ENCODE measurements at regions not wholly inside any gene's neighbourhood (a gene's known extent, or its start where the extent isn't known, plus 50 kb on each side); places are given as distances from the start of the nearest gene placed in this dataset.

DNA sequence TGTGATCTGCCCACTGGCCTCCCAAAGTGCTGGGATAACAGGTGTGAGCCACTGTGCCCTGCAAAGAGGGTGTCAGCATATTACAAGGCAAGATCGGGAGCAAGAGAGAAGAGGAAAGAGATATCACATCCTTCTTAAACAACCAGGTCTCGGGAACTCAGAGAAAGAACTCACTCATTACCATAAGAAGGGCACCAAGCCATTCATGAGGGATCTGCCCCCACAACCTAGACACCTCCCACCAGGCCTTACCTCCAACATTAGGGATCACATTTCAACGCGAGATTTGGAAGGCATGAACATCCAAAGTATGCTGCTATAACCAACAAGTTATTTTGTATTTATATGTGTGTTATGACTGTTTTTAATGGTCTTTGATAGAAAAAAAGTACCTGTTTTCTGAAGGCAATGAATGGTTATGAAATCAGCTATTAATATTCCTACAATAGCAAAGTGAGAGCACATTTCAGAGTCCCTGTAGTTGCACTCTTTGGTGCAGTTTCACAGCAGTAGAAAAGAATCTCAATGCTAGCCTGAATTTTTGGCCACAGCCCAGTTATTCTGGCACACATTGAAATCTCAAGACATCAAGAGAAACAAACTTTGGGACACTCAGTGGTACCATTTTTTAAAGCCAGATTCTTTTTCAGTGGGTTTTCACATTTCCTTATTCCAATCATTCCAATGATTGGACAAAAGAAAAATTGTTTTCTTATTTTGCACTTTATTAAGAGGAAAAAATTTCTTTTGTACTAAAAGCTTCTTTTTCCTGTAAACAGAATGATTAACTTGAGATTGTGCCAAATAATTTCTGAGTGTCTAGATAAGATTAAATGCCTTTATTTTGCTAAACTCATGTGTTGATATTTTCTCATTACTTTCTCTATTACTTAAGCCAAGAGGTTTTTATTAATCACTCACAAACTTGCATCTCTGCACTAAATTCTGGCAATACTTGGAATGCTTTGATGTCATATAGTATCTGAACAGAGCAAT, 582.6 kb upstream of the ATP2B1 start:
- no peak overlapping the region for H3K4me3 Mint-ChIP-seq
- H3K27ac Mint-ChIP-seq, result no peak overlapping the region
- no peaks in the 10 kb centered on the region for H3K4me1 Mint-ChIP-seq (ENCODE audit: low read depth)
- H3K9me3 Mint-ChIP-seq, result peaks cover 9% of the 10 kb centered on the region
- no peaks in the 10 kb centered on the region for H3K36me3 Mint-ChIP-seq (ENCODE audit: low read depth)
- peaks cover 6% of the 10 kb centered on the region for H3K27me3 Mint-ChIP-seq (ENCODE audit: low read depth)

DNA sequence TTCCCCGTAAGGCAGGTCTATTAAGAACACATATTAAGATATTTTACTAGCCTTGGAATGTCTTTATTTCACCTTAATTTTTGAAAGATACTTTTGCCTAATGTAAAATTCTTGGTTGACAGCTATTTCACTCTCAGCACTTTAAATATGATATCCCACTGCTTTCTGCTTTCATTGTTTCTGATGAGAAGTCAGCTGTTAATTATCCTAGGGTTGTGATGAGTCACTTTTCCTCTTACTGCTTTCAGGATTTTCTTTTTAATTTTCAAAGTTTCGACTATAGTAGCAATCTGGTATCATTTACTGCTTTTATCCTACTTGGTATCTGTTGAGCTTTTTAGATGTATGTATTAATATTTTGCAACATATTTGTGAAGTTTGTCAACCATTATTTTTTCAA, 578.9 kb upstream of the ATP2B1 start:
- Mint-ChIP-seq H3K9me3 (peaks cover 9% of the 10 kb centered on the region), H3K36me3 (ENCODE audit: low read depth) (no peaks in the 10 kb centered on the region), H3K27ac (no peak overlapping the region), H3K4me3 (no peak overlapping the region), H3K4me1 (ENCODE audit: low read depth) (no peaks in the 10 kb centered on the region), H3K27me3 (ENCODE audit: low read depth) (peaks cover 6% of the 10 kb centered on the region)

DNA sequence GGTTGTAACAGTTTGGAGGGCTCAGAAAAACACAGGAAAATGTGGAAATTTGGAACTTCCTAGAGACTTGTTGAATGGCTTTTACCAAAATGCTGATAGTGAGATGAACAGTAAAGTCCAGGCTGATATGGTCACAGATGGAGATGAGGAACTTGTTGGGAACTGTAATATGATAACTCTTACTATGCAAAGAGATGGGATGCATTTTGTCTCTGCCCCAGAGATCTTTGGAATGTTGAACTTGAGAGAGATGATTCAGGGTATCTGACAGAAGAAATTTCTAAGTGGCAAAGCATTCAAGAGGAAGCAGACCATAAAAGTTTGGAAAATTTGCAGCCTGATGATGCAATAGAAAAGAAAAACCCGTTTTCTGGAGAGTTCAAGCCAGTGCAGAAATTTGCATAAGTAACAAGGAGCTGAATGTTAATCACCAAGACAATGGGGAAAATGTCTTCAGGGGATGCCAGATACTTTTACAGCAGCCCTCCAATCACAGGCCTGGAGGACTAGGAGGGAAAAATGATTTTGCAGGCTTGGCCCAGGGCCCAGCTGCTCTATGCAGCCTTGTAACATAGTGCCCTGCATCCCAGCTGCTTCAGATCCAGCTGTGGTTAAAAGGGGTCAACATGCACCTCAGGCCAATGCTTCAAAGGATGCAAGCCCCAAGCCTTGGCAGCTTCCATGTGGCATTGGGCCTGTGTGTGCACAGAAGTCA, 572.7 kb upstream of the ATP2B1 start:
- H3K27ac Mint-ChIP-seq, result no peak overlapping the region
- no peaks in the 10 kb centered on the region for H3K36me3 Mint-ChIP-seq (ENCODE audit: low read depth)
- no peaks in the 10 kb centered on the region for H3K27me3 Mint-ChIP-seq (ENCODE audit: low read depth)
- peaks cover 20% of the 10 kb centered on the region for H3K9me3 Mint-ChIP-seq
- no peak overlapping the region for H3K4me3 Mint-ChIP-seq
- H3K4me1 Mint-ChIP-seq (ENCODE audit: low read depth), result no peaks in the 10 kb centered on the region

DNA sequence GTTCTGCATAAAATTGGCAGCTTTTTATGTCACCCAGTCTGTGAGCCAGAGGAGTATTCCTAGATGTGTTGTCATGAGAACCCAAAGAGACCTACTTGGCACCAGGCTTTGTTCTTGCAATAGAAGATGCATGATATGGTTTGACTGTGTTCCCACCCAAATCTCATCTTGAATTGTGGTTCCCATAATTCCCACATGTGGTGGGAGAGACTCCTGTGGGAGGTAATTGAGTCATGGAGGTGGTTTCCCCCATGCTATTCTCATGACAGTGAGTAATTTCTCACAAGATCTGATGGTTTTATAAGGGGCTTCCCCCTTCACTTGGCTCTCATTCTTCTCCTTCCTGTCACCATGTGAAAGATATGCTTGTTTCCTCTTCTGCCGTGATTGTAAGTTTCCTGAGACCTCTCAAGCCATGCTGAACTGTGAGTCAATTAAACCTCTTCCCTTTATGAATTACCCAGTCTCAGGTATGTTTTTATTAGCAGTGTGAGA, 572.0 kb upstream of the ATP2B1 start:
- Mint-ChIP-seq H3K4me3 (no peak overlapping the region), H3K27ac (no peak overlapping the region), H3K27me3 (ENCODE audit: low read depth) (no peaks in the 10 kb centered on the region), H3K36me3 (ENCODE audit: low read depth) (no peaks in the 10 kb centered on the region), H3K9me3 (peaks cover 20% of the 10 kb centered on the region), H3K4me1 (ENCODE audit: low read depth) (no peaks in the 10 kb centered on the region)

DNA sequence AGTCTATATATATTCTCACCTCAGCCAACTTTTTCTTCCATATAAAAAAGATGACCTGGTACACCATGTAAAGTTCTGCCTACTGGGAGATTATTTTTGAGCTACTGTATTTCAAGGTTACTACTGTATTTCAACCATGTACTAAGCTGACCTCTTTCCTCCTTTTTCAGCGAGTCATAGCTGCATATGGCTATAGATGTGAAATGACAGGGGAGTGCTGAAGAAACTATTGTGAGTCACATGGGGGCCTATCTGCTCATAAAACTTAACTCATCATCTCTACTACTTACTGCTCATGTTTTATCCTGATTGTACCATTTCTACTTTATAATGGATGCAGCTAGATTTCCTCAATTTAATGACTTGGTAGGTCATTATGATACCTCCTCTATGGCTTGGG, 571.4 kb upstream of the ATP2B1 start:
- no peaks in the 10 kb centered on the region for H3K27me3 Mint-ChIP-seq (ENCODE audit: low read depth)
- no peak overlapping the region for H3K4me3 Mint-ChIP-seq
- no peaks in the 10 kb centered on the region for H3K36me3 Mint-ChIP-seq (ENCODE audit: low read depth)
- H3K27ac Mint-ChIP-seq, result no peak overlapping the region
- peaks cover 20% of the 10 kb centered on the region for H3K9me3 Mint-ChIP-seq
- H3K4me1 Mint-ChIP-seq (ENCODE audit: low read depth), result no peaks in the 10 kb centered on the region

DNA sequence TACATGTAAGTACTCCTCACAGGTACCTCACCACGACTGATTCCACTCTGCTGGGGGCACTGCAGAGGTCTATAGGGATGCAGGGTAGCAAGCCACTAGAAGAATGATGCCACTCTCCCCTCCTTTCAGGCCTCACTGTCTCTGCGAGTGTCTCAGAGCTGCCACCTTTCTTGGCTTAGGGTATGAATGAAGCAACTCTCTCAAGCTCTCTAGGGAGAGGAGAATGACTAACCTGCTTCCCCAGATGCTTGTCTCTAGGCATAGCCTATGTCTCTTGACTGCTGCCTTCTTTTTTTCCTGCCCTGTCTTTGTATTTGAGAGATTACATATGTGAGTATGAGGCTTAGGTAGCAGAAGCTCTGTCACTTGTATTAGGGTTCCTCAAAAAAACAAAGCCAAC, 566.5 kb upstream of the ATP2B1 start:
- H3K27me3 Mint-ChIP-seq (ENCODE audit: low read depth), result peaks cover 7% of the 10 kb centered on the region
- H3K36me3 Mint-ChIP-seq (ENCODE audit: low read depth), result no peaks in the 10 kb centered on the region
- H3K9me3 Mint-ChIP-seq, result peaks cover 4% of the 10 kb centered on the region
- H3K27ac Mint-ChIP-seq, result no peak overlapping the region
- H3K4me1 Mint-ChIP-seq (ENCODE audit: low read depth), result no peaks in the 10 kb centered on the region
- no peak overlapping the region for H3K4me3 Mint-ChIP-seq

DNA sequence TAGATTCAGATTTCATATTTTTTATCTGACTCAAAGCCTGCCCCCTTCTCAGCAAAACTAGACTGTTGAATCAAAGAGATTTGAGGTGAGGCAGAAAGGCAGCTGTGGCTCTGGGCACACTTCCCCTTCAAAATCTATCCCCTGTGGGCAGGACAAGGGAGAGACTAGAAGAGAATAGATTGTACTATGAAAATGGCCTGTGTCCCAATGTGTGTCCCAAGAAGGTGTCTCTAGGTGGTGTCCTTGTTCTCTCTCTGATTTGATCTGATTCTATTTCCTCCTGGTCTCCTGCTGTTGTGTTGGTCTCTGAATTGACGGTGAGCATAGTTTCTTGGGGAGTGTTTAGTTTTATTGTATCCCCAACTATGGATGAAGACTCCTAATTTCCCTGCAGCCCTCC, 565.8 kb upstream of the ATP2B1 start:
- Mint-ChIP-seq H3K9me3 (no peaks in the 10 kb centered on the region), H3K4me3 (no peak overlapping the region), H3K36me3 (ENCODE audit: low read depth) (no peaks in the 10 kb centered on the region), H3K27me3 (ENCODE audit: low read depth) (peaks cover 10% of the 10 kb centered on the region), H3K27ac (no peak overlapping the region), H3K4me1 (ENCODE audit: low read depth) (no peaks in the 10 kb centered on the region)

DNA sequence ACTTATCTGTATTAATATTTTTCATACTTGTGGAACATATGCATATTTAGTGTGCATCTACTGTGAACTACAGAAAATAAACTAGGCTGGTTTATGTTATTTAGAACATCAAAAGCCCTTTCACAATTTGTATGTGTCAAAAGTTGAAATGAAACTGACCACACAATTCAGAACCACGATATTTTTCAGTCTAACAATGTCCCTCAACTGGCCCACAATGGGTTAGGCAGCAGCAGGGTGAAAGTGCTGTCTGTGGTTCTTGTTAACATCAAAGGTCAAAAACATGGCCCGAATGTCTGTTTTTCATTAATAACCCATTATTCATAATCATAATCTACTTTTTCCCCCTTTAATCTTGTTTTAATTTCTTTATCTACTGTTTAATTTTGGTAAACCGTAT, 559.9 kb upstream of the ATP2B1 start:
- no peaks in the 10 kb centered on the region for H3K36me3 Mint-ChIP-seq (ENCODE audit: low read depth)
- no peak overlapping the region for H3K4me3 Mint-ChIP-seq
- no peaks in the 10 kb centered on the region for H3K9me3 Mint-ChIP-seq
- no peaks in the 10 kb centered on the region for H3K4me1 Mint-ChIP-seq (ENCODE audit: low read depth)
- no peak overlapping the region for H3K27ac Mint-ChIP-seq
- H3K27me3 Mint-ChIP-seq (ENCODE audit: low read depth), result peaks cover 10% of the 10 kb centered on the region

DNA sequence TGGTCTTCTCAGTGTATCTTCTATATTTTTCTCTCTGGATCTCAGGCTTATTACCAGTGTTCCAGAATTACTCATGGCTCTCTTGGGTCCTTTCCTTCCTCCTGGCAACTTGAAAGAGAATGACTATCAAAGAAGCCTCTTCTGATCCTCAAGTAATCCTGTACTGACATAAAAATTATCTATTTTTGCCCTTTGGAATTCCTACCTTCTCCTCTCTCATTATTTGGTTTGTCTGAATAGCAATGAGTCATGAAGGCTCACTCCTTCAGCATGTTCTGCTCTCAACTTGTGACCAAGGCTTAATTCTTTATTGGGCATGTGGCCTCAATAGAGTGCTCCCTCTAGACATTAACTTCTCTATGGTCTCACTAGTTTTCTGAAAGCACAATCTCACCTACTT, 553.6 kb upstream of the ATP2B1 start:
- Mint-ChIP-seq H3K27me3 (ENCODE audit: low read depth) (peaks cover 11% of the 10 kb centered on the region), H3K4me1 (ENCODE audit: low read depth) (no peaks in the 10 kb centered on the region), H3K27ac (no peak overlapping the region), H3K36me3 (ENCODE audit: low read depth) (no peaks in the 10 kb centered on the region), H3K9me3 (no peaks in the 10 kb centered on the region), H3K4me3 (no peak overlapping the region)

DNA sequence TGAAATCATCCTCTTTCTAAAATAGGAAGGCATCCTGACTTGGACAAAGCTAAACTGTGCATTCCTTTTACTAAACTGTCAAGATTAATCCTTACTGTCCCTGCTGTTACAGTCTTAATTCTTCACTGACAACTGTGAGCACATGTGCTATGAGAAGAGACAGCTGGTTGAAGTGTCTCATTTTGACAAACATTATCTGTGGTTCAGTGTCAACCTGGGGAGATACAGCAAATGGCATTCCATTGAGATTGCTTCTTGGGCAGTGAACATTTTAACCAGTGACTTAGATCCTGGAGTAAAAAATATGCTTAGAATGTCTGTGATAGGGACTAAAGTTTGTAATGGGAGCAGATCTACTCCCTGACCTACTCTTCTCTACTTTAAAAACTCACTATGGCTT, 552.6 kb upstream of the ATP2B1 start:
- H3K36me3 Mint-ChIP-seq (ENCODE audit: low read depth), result no peaks in the 10 kb centered on the region
- H3K27ac Mint-ChIP-seq, result no peak overlapping the region
- no peaks in the 10 kb centered on the region for H3K4me1 Mint-ChIP-seq (ENCODE audit: low read depth)
- H3K4me3 Mint-ChIP-seq, result no peak overlapping the region
- H3K27me3 Mint-ChIP-seq (ENCODE audit: low read depth), result peaks cover 11% of the 10 kb centered on the region
- no peaks in the 10 kb centered on the region for H3K9me3 Mint-ChIP-seq

DNA sequence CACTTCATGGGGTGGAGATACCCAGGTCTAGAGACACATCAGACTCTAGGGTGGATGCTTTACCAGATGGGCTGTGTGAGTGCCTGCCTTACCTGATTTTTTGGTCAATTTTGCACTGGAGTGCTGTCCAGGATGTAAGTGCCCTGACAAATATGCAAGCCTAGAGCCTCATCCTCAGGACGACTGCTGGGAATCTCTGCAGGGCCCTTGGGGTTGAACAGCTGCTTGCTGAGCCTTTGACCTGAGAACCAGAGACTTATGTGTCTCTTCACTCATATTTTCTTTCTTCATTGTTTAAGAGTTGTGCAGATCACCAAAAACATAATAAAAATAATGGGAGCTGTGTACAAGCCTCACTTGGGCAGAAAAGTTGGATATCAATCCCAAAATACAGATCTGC, 551.5 kb upstream of the ATP2B1 start:
- Mint-ChIP-seq H3K4me1 (ENCODE audit: low read depth) (no peaks in the 10 kb centered on the region), H3K27me3 (ENCODE audit: low read depth) (peaks cover 11% of the 10 kb centered on the region), H3K4me3 (no peak overlapping the region), H3K36me3 (ENCODE audit: low read depth) (no peaks in the 10 kb centered on the region), H3K27ac (no peak overlapping the region), H3K9me3 (no peaks in the 10 kb centered on the region)

DNA sequence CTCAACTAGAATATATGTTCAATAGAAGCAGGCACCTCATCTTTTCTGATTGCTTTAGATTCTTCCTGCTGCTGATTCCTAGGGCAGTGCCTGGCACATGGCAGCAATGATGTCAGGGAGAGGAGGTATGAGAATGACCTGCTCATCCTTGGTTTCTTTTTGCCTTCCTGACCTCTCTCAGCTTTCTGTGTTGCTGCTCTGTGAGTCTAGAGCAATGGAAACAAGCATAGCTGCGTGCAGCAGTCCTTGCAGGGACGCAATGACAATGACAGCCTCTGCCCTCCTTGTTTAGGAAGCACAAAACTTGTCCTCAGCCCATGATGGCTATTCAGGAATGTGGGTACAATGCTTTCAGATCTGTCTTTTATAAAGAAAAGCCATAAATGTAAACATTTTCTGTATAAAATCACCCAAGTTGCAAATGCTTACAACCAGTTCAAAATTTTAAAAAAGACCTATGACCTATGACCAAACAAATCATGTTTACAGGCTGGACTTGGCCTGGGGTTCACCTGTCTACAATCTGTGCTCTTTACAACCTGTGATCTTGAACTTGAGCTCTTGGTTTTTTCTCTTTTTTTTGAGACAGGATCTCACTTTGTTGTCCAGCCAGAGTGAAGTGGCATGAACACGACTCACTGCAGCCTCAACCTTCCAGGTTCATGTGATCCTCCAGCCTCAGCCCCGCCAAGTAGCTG, 549.4 kb upstream of the ATP2B1 start:
- Mint-ChIP-seq H3K4me1 (ENCODE audit: low read depth) (peaks cover 4% of the 10 kb centered on the region), H3K9me3 (no peaks in the 10 kb centered on the region), H3K36me3 (ENCODE audit: low read depth) (no peaks in the 10 kb centered on the region), H3K27me3 (ENCODE audit: low read depth) (peaks cover 8% of the 10 kb centered on the region), H3K27ac (no peak overlapping the region), H3K4me3 (no peak overlapping the region)

DNA sequence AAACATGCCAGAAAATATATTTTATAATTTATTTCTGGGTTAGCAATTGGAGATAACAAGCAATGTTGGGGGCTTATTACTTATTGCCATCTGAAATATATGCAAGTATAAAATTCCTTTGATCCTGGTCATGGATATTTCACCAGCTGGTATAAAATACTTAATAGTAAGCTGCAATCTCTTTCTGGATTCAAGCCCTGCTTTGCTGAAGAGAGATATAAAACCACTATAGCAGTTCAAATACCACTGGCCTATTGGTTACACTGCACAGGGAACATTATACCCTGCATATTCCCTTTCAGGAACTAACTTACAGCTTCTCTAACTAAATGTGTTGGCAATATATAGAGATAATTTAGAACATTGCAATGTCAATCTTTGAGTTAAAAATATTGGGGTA, 546.2 kb upstream of the ATP2B1 start:
- H3K9me3 Mint-ChIP-seq, result no peaks in the 10 kb centered on the region
- H3K4me1 Mint-ChIP-seq (ENCODE audit: low read depth), result peaks cover 4% of the 10 kb centered on the region
- no peak overlapping the region for H3K27ac Mint-ChIP-seq
- H3K36me3 Mint-ChIP-seq (ENCODE audit: low read depth), result no peaks in the 10 kb centered on the region
- H3K4me3 Mint-ChIP-seq, result no peak overlapping the region
- peaks cover 2% of the 10 kb centered on the region for H3K27me3 Mint-ChIP-seq (ENCODE audit: low read depth)

DNA sequence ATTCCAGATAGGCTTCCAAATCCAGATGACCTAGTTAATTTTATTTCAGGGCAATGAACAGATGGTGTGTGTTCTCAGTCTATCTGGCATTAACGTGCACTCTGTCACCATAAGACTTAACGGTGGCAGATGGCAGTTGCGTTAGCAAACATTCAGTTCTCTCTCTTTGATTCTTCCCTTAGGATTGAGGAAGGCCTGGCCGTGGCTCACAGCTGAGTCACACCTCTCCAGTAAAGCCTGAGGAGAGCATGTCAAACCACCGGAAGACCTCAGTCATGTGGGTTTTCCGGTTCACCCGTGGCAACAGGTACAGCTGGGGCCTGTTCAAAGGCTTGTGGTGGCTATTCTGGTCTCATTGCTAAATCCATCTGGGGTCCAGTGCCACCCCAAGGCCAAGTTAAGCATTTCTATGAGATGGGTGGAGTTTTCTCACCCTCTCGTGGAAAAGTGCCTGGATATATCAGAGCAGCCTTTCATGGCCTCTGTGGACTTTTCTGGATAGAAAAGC, 545.1 kb upstream of the ATP2B1 start:
- Mint-ChIP-seq H3K27me3 (ENCODE audit: low read depth) (peaks cover 2% of the 10 kb centered on the region), H3K4me3 (no peak overlapping the region), H3K4me1 (ENCODE audit: low read depth) (peaks cover 4% of the 10 kb centered on the region), H3K27ac (no peak overlapping the region), H3K9me3 (no peaks in the 10 kb centered on the region), H3K36me3 (ENCODE audit: low read depth) (no peaks in the 10 kb centered on the region)

Data from T-helper 1 cell treated with Interleukin-12 subunit alpha and Interleukin-12 subunit beta and Interleukin-4 antibody, amounts not matched to agents 30 μg/mL and 1 μg/mL, for 36 hours (primary cell).